Neuronal stem cell (in vitro differentiated cells): ENCODE measurements at regions not wholly inside any gene's neighbourhood (a gene's known extent, or its start where the extent isn't known, plus 50 kb on each side); places are given as distances from the start of the nearest gene placed in this dataset.

ENCODE experiments used
- DNase-seq: peaks from one replicate; pipeline ENCODE4 v3.0.0-alpha.2; 2013; ENCODE audit warnings: low spot score
- H2AFZ ChIP-seq: one replicate; pipeline ENCODE4 v1.6.1; 2013; ENCODE audit warnings: mild to moderate bottlenecking, low read length, inconsistent platforms
- H2AK5ac ChIP-seq: 2 replicates; pipeline ENCODE4 v1.6.1; 2013; ENCODE audit warnings: low read depth, mild to moderate bottlenecking, inconsistent platforms, low read length, moderate library complexity, mixed read lengths
- H2BK120ac ChIP-seq: 2 replicates; pipeline ENCODE4 v1.6.1; 2013; ENCODE audit warnings: low read depth, mild to moderate bottlenecking, inconsistent platforms, low read length, moderate library complexity, mixed read lengths
- H2BK12ac ChIP-seq: one replicate; pipeline ENCODE4 v1.6.1; 2013; ENCODE audit warnings: low read length, inconsistent platforms
- H2BK15ac ChIP-seq: 2 replicates; pipeline ENCODE4 v1.6.1; 2013; ENCODE audit warnings: mild to moderate bottlenecking, low read length, inconsistent platforms, mixed read lengths
- H2BK5ac ChIP-seq: one replicate; pipeline ENCODE4 v1.6.1; 2013; ENCODE audit warnings: inconsistent platforms, mild to moderate bottlenecking, low read length, moderate library complexity
- H3K14ac ChIP-seq: one replicate; pipeline ENCODE4 v1.6.1; 2013; ENCODE audit warnings: low read length, inconsistent platforms
- H3K18ac ChIP-seq: 2 replicates; pipeline ENCODE4 v1.6.1; 2013; ENCODE audit warnings: low read length, inconsistent platforms
- H3K23ac ChIP-seq: 2 replicates; pipeline ENCODE4 v1.6.1; 2013; ENCODE audit warnings: low read depth, mild to moderate bottlenecking, mixed read lengths, low read length, inconsistent platforms; ENCODE audit not compliant: poor library complexity
- H3K27ac ChIP-seq: replicated peaks from 3 replicates; pipeline ENCODE4 v1.5.1; 2013; ENCODE audit warnings: low read length, inconsistent platforms
- H3K27me3 ChIP-seq, 3 experiments: 2 replicates each; pipeline ENCODE4 v1.6.1; 2013; ENCODE audit warnings: low read length in 3 of 3, mild to moderate bottlenecking in 2 of 3, inconsistent platforms in 1 of 3, low read depth in 1 of 3, mixed read lengths in 1 of 3, moderate library complexity in 1 of 3; ENCODE audit not compliant: control insufficient read depth in 3 of 3, insufficient read depth in 3 of 3
- H3K36me3 ChIP-seq, 2 donors: replicated peaks in 1 of 2; 2 replicates each; pipeline ENCODE4 v1.6.1; 2013; ENCODE audit warnings: low read length in 2 of 2; ENCODE audit not compliant: control insufficient read depth in 2 of 2, insufficient read depth in 2 of 2
- H3K4ac ChIP-seq: 2 replicates; pipeline ENCODE4 v1.6.1; 2013; ENCODE audit warnings: inconsistent platforms, mild to moderate bottlenecking, low read length, moderate library complexity
- H3K4me1 ChIP-seq, 2 donors: 1 replicate in 1 of 2; 2 replicates in 1 of 2; pipeline ENCODE4 v1.6.1; 2013; ENCODE audit warnings: low read length in 2 of 2, low read depth in 1 of 2; ENCODE audit not compliant: control insufficient read depth in 2 of 2, insufficient read depth in 1 of 2
- H3K4me2 ChIP-seq: one replicate; pipeline ENCODE4 v1.6.1; 2013; ENCODE audit warnings: mild to moderate bottlenecking, low read length, inconsistent platforms; ENCODE audit not compliant: insufficient read depth, poor library complexity, severe bottlenecking
- H3K4me3 ChIP-seq, 2 donors: 2 replicates each; pipeline ENCODE4 v1.5.1; 2013; ENCODE audit warnings: low read length in 2 of 2, mild to moderate bottlenecking in 2 of 2, inconsistent platforms in 1 of 2, moderate library complexity in 1 of 2
- H3K79me1 ChIP-seq: one replicate; pipeline ENCODE4 v1.6.1; 2013; ENCODE audit warnings: low read depth, mild to moderate bottlenecking, inconsistent platforms, low read length, moderate library complexity
- H3K9ac ChIP-seq: one replicate; pipeline ENCODE4 v1.6.1; 2013; ENCODE audit warnings: mild to moderate bottlenecking, low read depth, low read length, inconsistent platforms; ENCODE audit not compliant: poor library complexity
- H3K9me3 ChIP-seq, 2 donors: replicated peaks in 1 of 2; 2 replicates each; pipeline versions ENCODE3 to v1.6.1; 2013; ENCODE audit warnings: low read length in 2 of 2, mild to moderate bottlenecking in 2 of 2, inconsistent platforms in 1 of 2, low read depth in 1 of 2, mixed read lengths in 1 of 2, moderate library complexity in 1 of 2; ENCODE audit not compliant: control insufficient read depth in 2 of 2, insufficient read depth in 1 of 2
- H4K8ac ChIP-seq: one replicate; pipeline ENCODE4 v1.6.1; 2013; ENCODE audit warnings: low read depth, mild to moderate bottlenecking, inconsistent platforms, low read length, moderate library complexity
- H4K91ac ChIP-seq: one replicate; pipeline ENCODE4 v1.6.1; 2013; ENCODE audit warnings: low read length, low read depth, mild to moderate bottlenecking, inconsistent platforms; ENCODE audit not compliant: poor library complexity
- WGBS, 2 donors: extraction: QIAGEN DNeasy Blood & Tissue Kit; methylation state at CpG; one replicate each; pipeline ENCODE4 v1.1.7; 2013; ENCODE audit warnings: missing lambda C conversion rate in 2 of 2, mixed read lengths in 1 of 2; ENCODE audit not compliant: insufficient read length in 2 of 2, insufficient replicate concordance in 1 of 2; ENCODE audit errors: extremely low coverage in 2 of 2; 5-methylcytosine and 5-hydroxymethylcytosine counted together

DNA sequence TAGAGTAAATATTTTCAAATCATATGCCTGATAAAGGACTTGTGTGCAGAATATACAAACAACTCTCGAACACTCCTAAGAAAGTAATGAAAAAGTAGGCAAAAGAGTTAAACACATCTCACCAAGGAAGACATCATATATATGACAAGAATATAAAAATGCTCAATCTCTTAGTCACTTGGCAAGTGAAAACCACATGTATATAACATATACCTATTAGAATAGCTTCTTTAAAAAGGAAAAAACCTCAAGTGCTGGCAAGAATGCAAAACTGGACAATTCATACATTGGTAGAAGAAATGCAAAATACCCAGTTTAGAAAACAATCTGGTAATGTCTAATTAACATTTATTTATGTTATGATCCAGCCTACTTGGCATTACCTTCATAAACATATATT lies 146.6 kb upstream of the DGKB start:
- no peaks in the 10 kb centered on the region for H3K36me3 ChIP-seq
- H3K9ac ChIP-seq: no peak overlapping the region
- H3K27me3 ChIP-seq: no peaks in the 10 kb centered on the region
- no peak overlapping the region for H3K23ac ChIP-seq
- no peak for DNase-seq
- no peak overlapping the region for H3K4me2 ChIP-seq
- H2BK120ac ChIP-seq: no peak overlapping the region
- H4K8ac ChIP-seq: no peak overlapping the region
- no peak overlapping the region for H2BK12ac ChIP-seq
- no peak overlapping the region for H2AFZ ChIP-seq
- no peaks in the 10 kb centered on the region for H3K4me1 ChIP-seq
- no peak overlapping the region for H3K14ac ChIP-seq
- no peak overlapping the region for H3K4ac ChIP-seq
- no peak overlapping the region for H3K27ac ChIP-seq
- H3K79me1 ChIP-seq: no peaks in the 10 kb centered on the region
- H2BK5ac ChIP-seq: no peak overlapping the region
- WGBS, 2 donors: no CpG with 5 or more reads among the region's 1 CpG
- no peak overlapping the region for H2BK15ac ChIP-seq
- H3K18ac ChIP-seq: no peak overlapping the region
- no peak overlapping the region for H2AK5ac ChIP-seq
- H3K9me3 ChIP-seq: no peaks in the 10 kb centered on the region
- H4K91ac ChIP-seq: no peak overlapping the region
- H3K4me3 ChIP-seq: no peak overlapping the region

DNA sequence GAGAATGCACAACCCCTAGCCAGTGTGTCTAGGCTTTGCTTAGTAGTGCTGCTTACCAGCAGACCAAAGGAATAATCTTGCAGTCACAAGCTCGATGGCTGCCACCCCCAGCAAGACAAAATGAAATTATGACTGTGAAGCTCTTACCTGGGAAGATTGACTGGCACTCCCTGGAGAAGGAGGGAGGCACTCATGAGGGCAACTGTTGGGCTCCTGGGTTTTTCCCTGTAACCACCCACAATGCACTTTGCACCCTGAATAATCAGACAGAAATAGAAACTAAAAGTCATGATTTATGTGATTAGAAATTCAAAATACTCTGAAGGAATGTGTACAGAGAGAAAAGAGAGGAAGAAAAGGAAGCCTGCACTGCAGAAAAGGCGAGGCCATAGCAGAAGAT lies 144.3 kb upstream of the DGKB start:
- no peak overlapping the region for H3K4ac ChIP-seq
- H3K23ac ChIP-seq: no peak overlapping the region
- no peak overlapping the region for H3K27ac ChIP-seq
- H3K18ac ChIP-seq: no peak overlapping the region
- no peak overlapping the region for H2BK12ac ChIP-seq
- H2BK15ac ChIP-seq: no peak overlapping the region
- H2AK5ac ChIP-seq: no peak overlapping the region
- H2BK120ac ChIP-seq: no peak overlapping the region
- H3K36me3 ChIP-seq: no peaks in the 10 kb centered on the region
- H2BK5ac ChIP-seq: no peak overlapping the region
- H3K4me3 ChIP-seq: peak overlapping the region in 1 of 2 donors; percentile 11
- no peaks in the 10 kb centered on the region for H3K9me3 ChIP-seq
- H3K79me1 ChIP-seq: no peaks in the 10 kb centered on the region
- no CpG with 5 or more reads among the region's 2 CpGs for WGBS, 2 donors
- no peaks in the 10 kb centered on the region for H3K27me3 ChIP-seq
- H3K4me1 ChIP-seq: no peaks in the 10 kb centered on the region
- no peak overlapping the region for H3K14ac ChIP-seq
- no peak for DNase-seq
- no peak overlapping the region for H3K9ac ChIP-seq
- H2AFZ ChIP-seq: no peak overlapping the region
- H3K4me2 ChIP-seq: no peak overlapping the region
- H4K8ac ChIP-seq: no peak overlapping the region
- no peak overlapping the region for H4K91ac ChIP-seq

DNA sequence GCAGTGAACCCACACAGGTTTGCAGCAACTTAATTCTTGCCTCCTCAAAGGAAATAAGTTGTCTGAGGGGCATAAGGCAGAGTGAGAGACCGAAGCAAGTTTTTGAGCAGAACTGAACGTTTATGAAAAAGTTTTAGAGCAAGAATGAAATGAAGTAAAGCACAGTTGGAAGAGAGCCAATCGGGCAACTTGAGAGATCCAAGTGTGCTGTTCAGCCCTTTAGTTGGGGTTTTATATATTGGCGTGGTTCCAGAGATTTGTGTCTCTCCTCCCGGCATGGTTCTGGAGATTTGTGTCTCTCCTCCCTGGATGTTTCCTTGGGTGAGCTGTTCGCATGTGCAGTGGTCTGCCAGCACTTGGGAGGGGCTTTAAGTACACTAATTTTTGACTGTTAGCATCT lies 141.4 kb upstream of the DGKB start:
- H3K9ac ChIP-seq: no peak overlapping the region
- no peak overlapping the region for H3K18ac ChIP-seq
- H3K23ac ChIP-seq: no peak overlapping the region
- H2BK120ac ChIP-seq: no peak overlapping the region
- no peak overlapping the region for H3K4me3 ChIP-seq
- no peak overlapping the region for H2AFZ ChIP-seq
- no peak overlapping the region for H4K91ac ChIP-seq
- H3K27ac ChIP-seq: no peak overlapping the region
- no peak overlapping the region for H3K4me2 ChIP-seq
- no CpG with 5 or more reads among the region's 6 CpGs for WGBS, 2 donors
- no peak overlapping the region for H2BK5ac ChIP-seq
- no peak overlapping the region for H3K4ac ChIP-seq
- no peaks in the 10 kb centered on the region for H3K27me3 ChIP-seq
- no peaks in the 10 kb centered on the region for H3K36me3 ChIP-seq
- H3K14ac ChIP-seq: no peak overlapping the region
- H2BK12ac ChIP-seq: no peak overlapping the region
- no peak overlapping the region for H2BK15ac ChIP-seq
- H2AK5ac ChIP-seq: no peak overlapping the region
- H3K4me1 ChIP-seq: no peaks in the 10 kb centered on the region
- DNase-seq: no peak
- no peak overlapping the region for H4K8ac ChIP-seq
- H3K79me1 ChIP-seq: no peaks in the 10 kb centered on the region
- no peaks in the 10 kb centered on the region for H3K9me3 ChIP-seq

DNA sequence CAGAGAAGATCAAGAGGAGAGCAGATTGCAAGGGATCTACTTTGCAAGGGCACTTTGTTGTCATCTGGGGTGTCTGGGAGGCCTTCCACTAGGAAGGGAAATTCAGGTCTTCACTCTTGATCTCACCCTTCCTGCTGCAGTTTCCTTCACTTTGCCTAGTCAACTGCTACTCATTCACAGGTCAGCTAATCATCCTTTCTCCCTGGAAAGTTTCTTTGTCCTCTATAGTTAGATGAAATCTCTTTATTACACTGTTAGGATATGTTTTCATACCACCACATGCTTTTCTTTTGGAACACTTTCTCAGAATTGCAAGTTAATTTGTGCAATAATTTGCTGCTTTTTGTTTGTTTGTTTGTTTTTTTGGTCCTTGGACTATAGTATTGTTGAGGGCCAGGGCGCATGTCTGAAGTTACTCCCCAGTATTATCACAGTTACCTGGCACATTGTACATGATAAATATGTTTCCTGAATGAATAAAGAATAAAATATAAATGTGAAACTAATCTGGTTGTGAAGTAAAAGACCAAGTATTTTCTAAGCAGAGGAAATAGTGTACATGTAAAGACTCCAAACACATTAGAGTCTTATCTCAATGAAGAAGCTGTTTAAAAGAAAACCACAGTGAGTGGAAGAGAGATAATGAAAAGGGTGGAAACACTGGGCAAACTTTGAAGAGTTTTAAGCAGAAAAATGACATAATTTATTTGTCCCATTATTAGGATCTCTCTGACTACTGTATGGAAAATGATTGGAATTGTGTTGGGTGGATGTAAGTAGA lies 139.9 kb upstream of the DGKB start:
- Histone ChIP-seq H3K27ac (no peak overlapping the region), H3K23ac (no peak overlapping the region), H2BK15ac (no peak overlapping the region), H3K4me3 (no peak overlapping the region), H2AK5ac (no peak overlapping the region), H2BK120ac (no peak overlapping the region), H2BK12ac (no peak overlapping the region), H3K4me1 (no peaks in the 10 kb centered on the region), H3K36me3 (no peaks in the 10 kb centered on the region), H3K9me3 (no peaks in the 10 kb centered on the region), H4K8ac (no peak overlapping the region), H3K4ac (no peak overlapping the region), H3K14ac (no peak overlapping the region), H3K27me3 (no peaks in the 10 kb centered on the region), H3K18ac (no peak overlapping the region), H3K79me1 (no peaks in the 10 kb centered on the region), H2BK5ac (no peak overlapping the region), H2AFZ (no peak overlapping the region), H3K9ac (no peak overlapping the region), H3K4me2 (no peak overlapping the region), H4K91ac (no peak overlapping the region)
- no peak for DNase-seq
- no CpG with 5 or more reads among the region's 1 CpG for WGBS, 2 donors
